Neuronal stem cell (in vitro differentiated cells): ENCODE measurements at regions not wholly inside any gene's neighbourhood (a gene's known extent, or its start where the extent isn't known, plus 50 kb on each side); places are given as distances from the start of the nearest gene placed in this dataset. TPM values are rescaled to one million over a fixed set of nuclear protein-coding genes. Genes with fewer than 3 reads are reported as not detected.
"Not testable (repeated sequence)": the region's sequence is repeated elsewhere in the genome, so short reads cannot be mapped to it uniquely, and the experiment has no call there.

Source experiments
- DNase-seq: peaks from one replicate; pipeline ENCODE4 v3.0.0-alpha.2; 2013; ENCODE audit warnings: low spot score
- H2AFZ ChIP-seq: one replicate; pipeline ENCODE4 v1.6.1; 2013; ENCODE audit warnings: mild to moderate bottlenecking, low read length, inconsistent platforms
- H2AK5ac ChIP-seq: 2 replicates; pipeline ENCODE4 v1.6.1; 2013; ENCODE audit warnings: low read depth, mild to moderate bottlenecking, inconsistent platforms, low read length, moderate library complexity, mixed read lengths
- H2BK120ac ChIP-seq: 2 replicates; pipeline ENCODE4 v1.6.1; 2013; ENCODE audit warnings: low read depth, mild to moderate bottlenecking, inconsistent platforms, low read length, moderate library complexity, mixed read lengths
- H2BK12ac ChIP-seq: one replicate; pipeline ENCODE4 v1.6.1; 2013; ENCODE audit warnings: low read length, inconsistent platforms
- H2BK15ac ChIP-seq: 2 replicates; pipeline ENCODE4 v1.6.1; 2013; ENCODE audit warnings: mild to moderate bottlenecking, low read length, inconsistent platforms, mixed read lengths
- H2BK5ac ChIP-seq: one replicate; pipeline ENCODE4 v1.6.1; 2013; ENCODE audit warnings: inconsistent platforms, mild to moderate bottlenecking, low read length, moderate library complexity
- H3K14ac ChIP-seq: one replicate; pipeline ENCODE4 v1.6.1; 2013; ENCODE audit warnings: low read length, inconsistent platforms
- H3K18ac ChIP-seq: 2 replicates; pipeline ENCODE4 v1.6.1; 2013; ENCODE audit warnings: low read length, inconsistent platforms
- H3K23ac ChIP-seq: 2 replicates; pipeline ENCODE4 v1.6.1; 2013; ENCODE audit warnings: low read depth, mild to moderate bottlenecking, mixed read lengths, low read length, inconsistent platforms; ENCODE audit not compliant: poor library complexity
- H3K27ac ChIP-seq: replicated peaks from 3 replicates; pipeline ENCODE4 v1.5.1; 2013; ENCODE audit warnings: low read length, inconsistent platforms
- H3K27me3 ChIP-seq, 3 experiments: 2 replicates each; pipeline ENCODE4 v1.6.1; 2013; ENCODE audit warnings: low read length in 3 of 3, mild to moderate bottlenecking in 2 of 3, inconsistent platforms in 1 of 3, low read depth in 1 of 3, mixed read lengths in 1 of 3, moderate library complexity in 1 of 3; ENCODE audit not compliant: control insufficient read depth in 3 of 3, insufficient read depth in 3 of 3
- H3K36me3 ChIP-seq, 2 donors: replicated peaks in 1 of 2; 2 replicates each; pipeline ENCODE4 v1.6.1; 2013; ENCODE audit warnings: low read length in 2 of 2; ENCODE audit not compliant: control insufficient read depth in 2 of 2, insufficient read depth in 2 of 2
- H3K4ac ChIP-seq: 2 replicates; pipeline ENCODE4 v1.6.1; 2013; ENCODE audit warnings: inconsistent platforms, mild to moderate bottlenecking, low read length, moderate library complexity
- H3K4me1 ChIP-seq, 2 donors: 1 replicate in 1 of 2; 2 replicates in 1 of 2; pipeline ENCODE4 v1.6.1; 2013; ENCODE audit warnings: low read length in 2 of 2, low read depth in 1 of 2; ENCODE audit not compliant: control insufficient read depth in 2 of 2, insufficient read depth in 1 of 2
- H3K4me2 ChIP-seq: one replicate; pipeline ENCODE4 v1.6.1; 2013; ENCODE audit warnings: mild to moderate bottlenecking, low read length, inconsistent platforms; ENCODE audit not compliant: insufficient read depth, poor library complexity, severe bottlenecking
- H3K4me3 ChIP-seq, 2 donors: 2 replicates each; pipeline ENCODE4 v1.5.1; 2013; ENCODE audit warnings: low read length in 2 of 2, mild to moderate bottlenecking in 2 of 2, inconsistent platforms in 1 of 2, moderate library complexity in 1 of 2
- H3K79me1 ChIP-seq: one replicate; pipeline ENCODE4 v1.6.1; 2013; ENCODE audit warnings: low read depth, mild to moderate bottlenecking, inconsistent platforms, low read length, moderate library complexity
- H3K9ac ChIP-seq: one replicate; pipeline ENCODE4 v1.6.1; 2013; ENCODE audit warnings: mild to moderate bottlenecking, low read depth, low read length, inconsistent platforms; ENCODE audit not compliant: poor library complexity
- H3K9me3 ChIP-seq, 2 donors: replicated peaks in 1 of 2; 2 replicates each; pipeline versions ENCODE3 to v1.6.1; 2013; ENCODE audit warnings: low read length in 2 of 2, mild to moderate bottlenecking in 2 of 2, inconsistent platforms in 1 of 2, low read depth in 1 of 2, mixed read lengths in 1 of 2, moderate library complexity in 1 of 2; ENCODE audit not compliant: control insufficient read depth in 2 of 2, insufficient read depth in 1 of 2
- H4K8ac ChIP-seq: one replicate; pipeline ENCODE4 v1.6.1; 2013; ENCODE audit warnings: low read depth, mild to moderate bottlenecking, inconsistent platforms, low read length, moderate library complexity
- H4K91ac ChIP-seq: one replicate; pipeline ENCODE4 v1.6.1; 2013; ENCODE audit warnings: low read length, low read depth, mild to moderate bottlenecking, inconsistent platforms; ENCODE audit not compliant: poor library complexity
- WGBS, 2 donors: extraction: QIAGEN DNeasy Blood & Tissue Kit; methylation state at CpG; one replicate each; pipeline ENCODE4 v1.1.7; 2013; ENCODE audit warnings: missing lambda C conversion rate in 2 of 2, mixed read lengths in 1 of 2; ENCODE audit not compliant: insufficient read length in 2 of 2, insufficient replicate concordance in 1 of 2; ENCODE audit errors: extremely low coverage in 2 of 2; 5-methylcytosine and 5-hydroxymethylcytosine counted together
- small RNA-seq: library from polyadenylated mRNA; stranded (forward); fragments of <200 nt; extraction: miRNeasy Mini kit (QIAGEN cat#:217004); gene quantifications from one replicate; pipeline ENCODE3, GENCODE V24; 2013; ENCODE audit not compliant: insufficient read depth

- not testable (repeated sequence) for H3K9ac ChIP-seq, H3K4me3 ChIP-seq, DNase-seq, H3K27me3 ChIP-seq, H3K9me3 ChIP-seq, H2AFZ ChIP-seq, H2BK15ac ChIP-seq, H2AK5ac ChIP-seq, H3K18ac ChIP-seq, H3K79me1 ChIP-seq, H2BK12ac ChIP-seq, H3K36me3 ChIP-seq, H3K27ac ChIP-seq, H3K4me2 ChIP-seq, H3K14ac ChIP-seq, H2BK5ac ChIP-seq, H4K91ac ChIP-seq, H4K8ac ChIP-seq, H3K4me1 ChIP-seq, H3K4ac ChIP-seq, H2BK120ac ChIP-seq, H3K23ac ChIP-seq
- no CpG with 5 or more reads among the region's 9 CpGs for WGBS, 2 donors
Observed at GRCh38 chr10:33007731-33008381, 49.8 kb upstream of the ITGB1 start.

Small RNA genes lying in the stretch of these regions (small RNA-seq; reads per million reads assigned to genes)
- gene AL365203.1 (not detected), gene MTND4LP11 (not detected), gene RN7SL847P (not detected)
